ENCODE measurements at regions not wholly inside any gene's neighbourhood (a gene's known extent, or its start where the extent isn't known, plus 50 kb on each side); places are given as distances from the start of the nearest gene placed in this dataset.

DNA sequence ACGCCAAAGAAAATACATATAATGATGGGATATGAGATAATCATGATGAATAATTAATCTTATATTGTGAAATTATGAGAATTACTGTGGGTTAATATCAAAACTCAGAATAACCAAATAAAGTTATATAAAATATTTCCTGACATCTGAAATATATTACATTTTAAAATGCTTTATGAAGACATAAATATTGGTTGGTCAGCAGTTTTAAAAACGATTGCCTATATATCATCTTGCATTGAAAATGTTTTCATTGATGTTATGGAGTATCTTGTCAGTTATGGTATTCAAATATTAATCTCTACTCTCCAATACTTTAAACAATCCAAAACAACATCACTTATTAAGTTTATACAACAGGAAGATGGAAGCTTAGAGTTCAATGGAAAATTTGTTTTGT is 228.1 kb upstream of the FERD3L start:
- TF ChIP-seq, protein P1, sequence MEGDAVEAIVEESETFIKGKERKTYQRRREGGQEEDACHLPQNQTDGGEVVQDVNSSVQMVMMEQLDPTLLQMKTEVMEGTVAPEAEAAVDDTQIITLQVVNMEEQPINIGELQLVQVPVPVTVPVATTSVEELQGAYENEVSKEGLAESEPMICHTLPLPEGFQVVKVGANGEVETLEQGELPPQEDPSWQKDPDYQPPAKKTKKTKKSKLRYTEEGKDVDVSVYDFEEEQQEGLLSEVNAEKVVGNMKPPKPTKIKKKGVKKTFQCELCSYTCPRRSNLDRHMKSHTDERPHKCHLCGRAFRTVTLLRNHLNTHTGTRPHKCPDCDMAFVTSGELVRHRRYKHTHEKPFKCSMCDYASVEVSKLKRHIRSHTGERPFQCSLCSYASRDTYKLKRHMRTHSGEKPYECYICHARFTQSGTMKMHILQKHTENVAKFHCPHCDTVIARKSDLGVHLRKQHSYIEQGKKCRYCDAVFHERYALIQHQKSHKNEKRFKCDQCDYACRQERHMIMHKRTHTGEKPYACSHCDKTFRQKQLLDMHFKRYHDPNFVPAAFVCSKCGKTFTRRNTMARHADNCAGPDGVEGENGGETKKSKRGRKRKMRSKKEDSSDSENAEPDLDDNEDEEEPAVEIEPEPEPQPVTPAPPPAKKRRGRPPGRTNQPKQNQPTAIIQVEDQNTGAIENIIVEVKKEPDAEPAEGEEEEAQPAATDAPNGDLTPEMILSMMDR (conservative IDR thresholded peaks at IDR 0.05; ENCODE audit: low read depth, low read length) = no peak
- TF ChIP-seq RAD21 (IDR thresholded peaks at IDR 0.05; ENCODE audit: low read length) (no peak), SMC3 (IDR thresholded peaks at IDR 0.05; ENCODE audit: low read depth, low read length) (no peak), RCOR1 (IDR thresholded peaks at IDR 0.05; ENCODE audit: insufficient replicate concordance, low read length) (no peak), POLR2A (IDR thresholded peaks at IDR 0.05; ENCODE audit: low read depth, low read length) (no peak), MXI1 (IDR thresholded peaks at IDR 0.05; ENCODE audit: borderline replicate concordance, low read depth, low read length) (no peak), CEBPB (IDR thresholded peaks at IDR 0.05; ENCODE audit: low read depth, low read length) (no peak), FOS (IDR thresholded peaks at IDR 0.05; ENCODE audit: low read depth, low read length) (no peak)
- TF ChIP-seq, protein P2, sequence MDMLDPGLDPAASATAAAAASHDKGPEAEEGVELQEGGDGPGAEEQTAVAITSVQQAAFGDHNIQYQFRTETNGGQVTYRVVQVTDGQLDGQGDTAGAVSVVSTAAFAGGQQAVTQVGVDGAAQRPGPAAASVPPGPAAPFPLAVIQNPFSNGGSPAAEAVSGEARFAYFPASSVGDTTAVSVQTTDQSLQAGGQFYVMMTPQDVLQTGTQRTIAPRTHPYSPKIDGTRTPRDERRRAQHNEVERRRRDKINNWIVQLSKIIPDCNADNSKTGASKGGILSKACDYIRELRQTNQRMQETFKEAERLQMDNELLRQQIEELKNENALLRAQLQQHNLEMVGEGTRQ (IDR thresholded peaks at IDR 0.05; ENCODE audit: low read depth, low read length) = no peak
